ENCODE measurements at regions not wholly inside any gene's neighbourhood (a gene's known extent, or its start where the extent isn't known, plus 50 kb on each side); places are given as distances from the start of the nearest gene placed in this dataset.

- no peak for ATAC-seq
Observed at GRCh38 chr1:106061586-106062495, 994.6 kb upstream of the PRMT6 start.

GRCh38 chr1:106063510-106063909, 993.0 kb upstream of the PRMT6 start:
- no peak for ATAC-seq
- in situ Hi-C loops (cut with MboI; ENCODE audit: low sequenced_read_pairs in 4 of 4) (no loop called here), intact Hi-C loops (cut with DNase I; ENCODE audit: low total_unique reads) (no loop called here)
- Histone ChIP-seq H3K9me3 (no peaks in the 10 kb centered on the region), H3K27me3 (no peaks in the 10 kb centered on the region), H3K4me3 (no peak overlapping the region), H3K36me3 (no peaks in the 10 kb centered on the region), H3K4me1 (no peaks in the 10 kb centered on the region), H3K27ac (no peak overlapping the region)
- DNase-seq, result no peak
- no peak for TF ChIP-seq POLR2A (IDR thresholded peaks at IDR 0.05)
- no peak for TF ChIP-seq CTCF (IDR thresholded peaks at IDR 0.05 in 4 of 5, conservative IDR thresholded peaks at IDR 0.05 in 1 of 5)

More at GRCh38 chr1:106061586-106062495, 994.6 kb upstream of the PRMT6 start:
- Histone ChIP-seq H3K4me1 (no peaks in the 10 kb centered on the region), H3K36me3 (no peaks in the 10 kb centered on the region), H3K27ac (no peak overlapping the region), H3K4me3 (no peak overlapping the region), H3K27me3 (no peaks in the 10 kb centered on the region), H3K9me3 (no peaks in the 10 kb centered on the region)
- DNase-seq, result no peak
- intact Hi-C loops (cut with DNase I; ENCODE audit: low total_unique reads), result no loop called here
- TF ChIP-seq CTCF (IDR thresholded peaks at IDR 0.05 in 4 of 5, conservative IDR thresholded peaks at IDR 0.05 in 1 of 5) (no peak), POLR2A (IDR thresholded peaks at IDR 0.05) (no peak)
- in situ Hi-C loops (cut with MboI; ENCODE audit: low sequenced_read_pairs in 4 of 4), result no loop called here

- H3K9me3 ChIP-seq, result no peaks in the 10 kb centered on the region
- no peaks in the 10 kb centered on the region for H3K4me1 ChIP-seq
- intact Hi-C loops (cut with DNase I; ENCODE audit: low total_unique reads) (no loop called here), in situ Hi-C loops (cut with MboI; ENCODE audit: low sequenced_read_pairs in 4 of 4) (no loop called here)
- no peak overlapping the region for H3K27ac ChIP-seq
- ATAC-seq (no peak), DNase-seq (no peak)
- no peaks in the 10 kb centered on the region for H3K27me3 ChIP-seq
- no peaks in the 10 kb centered on the region for H3K36me3 ChIP-seq
- TF ChIP-seq POLR2A (IDR thresholded peaks at IDR 0.05), result no peak
- TF ChIP-seq CTCF (IDR thresholded peaks at IDR 0.05 in 4 of 5, conservative IDR thresholded peaks at IDR 0.05 in 1 of 5), result no peak
- H3K4me3 ChIP-seq, result no peak overlapping the region
Observed at GRCh38 chr1:106072909-106073600, 983.4 kb upstream of the PRMT6 start.

GRCh38 chr1:106080608-106081325, 975.7 kb upstream of the PRMT6 start:
- Histone ChIP-seq H3K27ac (no peak overlapping the region), H3K9me3 (no peaks in the 10 kb centered on the region), H3K4me3 (no peak overlapping the region), H3K4me1 (no peaks in the 10 kb centered on the region), H3K36me3 (no peaks in the 10 kb centered on the region), H3K27me3 (no peaks in the 10 kb centered on the region)
- in situ Hi-C loops (cut with MboI; ENCODE audit: low sequenced_read_pairs in 4 of 4), result no loop called here
- intact Hi-C loops (cut with DNase I; ENCODE audit: low total_unique reads), result no loop called here
- DNase-seq (no peak), ATAC-seq (no peak)
- TF ChIP-seq CTCF (IDR thresholded peaks at IDR 0.05 in 4 of 5, conservative IDR thresholded peaks at IDR 0.05 in 1 of 5) (no peak), POLR2A (IDR thresholded peaks at IDR 0.05) (no peak)
